Kidney (tissue), 13 donors: ENCODE measurements at regions not wholly inside any gene's neighbourhood (a gene's known extent, or its start where the extent isn't known, plus 50 kb on each side); places are given as distances from the start of the nearest gene placed in this dataset.

Experiments used
- DNase-seq, 5 donors: peaks; one replicate each; pipeline ENCODE4 v3.0.0-alpha.2; 2013 to 2020
- FAIRE-seq: peaks from 2 replicates; lab custom pipeline; 2012; peaks lifted over from hg19 to GRCh38; lab: Jason Lieb, UNC
- H3K27ac ChIP-seq, 2 donors: one replicate each; pipeline ENCODE4 v1.7.0; 2013; ENCODE audit warnings: low read depth in 2 of 2, low read length in 2 of 2, inconsistent platforms in 1 of 2
- H3K27me3 ChIP-seq: one replicate; pipeline ENCODE4 v1.7.1; 2013; ENCODE audit warnings: low read length, inconsistent platforms; ENCODE audit not compliant: control insufficient read depth, insufficient read depth
- H3K36me3 ChIP-seq, 3 donors: one replicate each; pipeline versions ENCODE4 v1.7.0 to v1.7.1; 2013; ENCODE audit warnings: low read length in 3 of 3, control low read depth in 1 of 3, inconsistent platforms in 1 of 3; ENCODE audit not compliant: insufficient read depth in 3 of 3, control insufficient read depth in 2 of 3
- H3K4me1 ChIP-seq, 3 donors: one replicate each; pipeline versions ENCODE4 v1.7.0 to v1.7.1; 2013; ENCODE audit warnings: low read length in 3 of 3, inconsistent platforms in 1 of 3, low read depth in 1 of 3; ENCODE audit not compliant: control insufficient read depth in 2 of 3, insufficient read depth in 2 of 3
- H3K4me3 ChIP-seq, 3 donors: one replicate each; pipeline versions ENCODE4 v1.7.0 to v1.8.1; 2013; ENCODE audit warnings: low read length in 3 of 3, control low read depth in 1 of 3, inconsistent platforms in 1 of 3
- H3K9ac ChIP-seq, 3 donors: one replicate each; pipeline versions ENCODE4 v1.7.0 to v1.7.1; 2013; ENCODE audit warnings: low read length in 3 of 3, control low read depth in 1 of 3, inconsistent platforms in 1 of 3
- H3K9me3 ChIP-seq, 3 donors: one replicate each; pipeline versions ENCODE4 v1.7.0 to v1.7.1; 2013; ENCODE audit warnings: low read length in 3 of 3, control low read depth in 1 of 3, inconsistent platforms in 1 of 3; ENCODE audit not compliant: control insufficient read depth in 2 of 3, insufficient read depth in 1 of 3
- intact Hi-C: fragments of 100-400 bp; cut with DNase I; formaldehyde crosslinking; loops from one replicate; pipeline ENCODE4 v1.11.1; 2022
- TF ChIP-seq, protein P1 (sequence below): IDR thresholded peaks from 3 replicates; pipeline ENCODE4 v1.5.1; 2012; ENCODE audit warnings: mild to moderate bottlenecking, moderate library complexity, borderline replicate concordance; ENCODE audit not compliant: insufficient read depth; ENCODE audit errors: extremely low read depth
- donor health status: control.
- donor health status: control.
- donor health status: control.
- donor health status: control.
- donor health status: control.
- donor health status: DM: yes; HTN: yes; CAD: no.
- donor health status: Normal renal cell carcinoma (clear cell type).

DNA sequence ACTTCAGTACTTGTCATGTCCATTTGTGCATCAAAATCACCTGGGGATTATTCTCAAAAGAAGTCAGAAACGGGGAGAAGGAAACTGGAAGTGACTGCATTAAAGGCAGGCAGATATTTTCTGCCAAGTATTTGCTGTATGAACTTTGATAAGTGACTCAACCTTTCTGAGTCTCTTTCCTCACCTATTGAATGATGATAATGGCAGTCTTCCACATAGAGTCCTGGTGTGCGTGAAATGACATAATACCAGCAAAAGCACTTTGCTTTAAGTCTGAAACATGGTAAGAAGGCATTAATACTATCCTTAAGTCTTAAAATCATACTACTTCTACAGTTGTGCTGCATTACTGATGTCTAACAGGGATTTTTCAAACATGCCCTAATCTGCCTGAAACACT lies 278.5 kb downstream of the ADAMTS20 start:
- Histone ChIP-seq H3K4me3 (no peak overlapping the region), H3K27me3 (no peaks in the 10 kb centered on the region), H3K4me1 (no peaks in the 10 kb centered on the region), H3K9me3 (no peaks in the 10 kb centered on the region), H3K36me3 (no peaks in the 10 kb centered on the region), H3K9ac (no peak overlapping the region), H3K27ac (no peak overlapping the region)
- intact Hi-C loops: no loop called here
- TF ChIP-seq, protein P1, sequence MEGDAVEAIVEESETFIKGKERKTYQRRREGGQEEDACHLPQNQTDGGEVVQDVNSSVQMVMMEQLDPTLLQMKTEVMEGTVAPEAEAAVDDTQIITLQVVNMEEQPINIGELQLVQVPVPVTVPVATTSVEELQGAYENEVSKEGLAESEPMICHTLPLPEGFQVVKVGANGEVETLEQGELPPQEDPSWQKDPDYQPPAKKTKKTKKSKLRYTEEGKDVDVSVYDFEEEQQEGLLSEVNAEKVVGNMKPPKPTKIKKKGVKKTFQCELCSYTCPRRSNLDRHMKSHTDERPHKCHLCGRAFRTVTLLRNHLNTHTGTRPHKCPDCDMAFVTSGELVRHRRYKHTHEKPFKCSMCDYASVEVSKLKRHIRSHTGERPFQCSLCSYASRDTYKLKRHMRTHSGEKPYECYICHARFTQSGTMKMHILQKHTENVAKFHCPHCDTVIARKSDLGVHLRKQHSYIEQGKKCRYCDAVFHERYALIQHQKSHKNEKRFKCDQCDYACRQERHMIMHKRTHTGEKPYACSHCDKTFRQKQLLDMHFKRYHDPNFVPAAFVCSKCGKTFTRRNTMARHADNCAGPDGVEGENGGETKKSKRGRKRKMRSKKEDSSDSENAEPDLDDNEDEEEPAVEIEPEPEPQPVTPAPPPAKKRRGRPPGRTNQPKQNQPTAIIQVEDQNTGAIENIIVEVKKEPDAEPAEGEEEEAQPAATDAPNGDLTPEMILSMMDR: no peak
- FAIRE-seq (no peak), DNase-seq (no peak)

DNA sequence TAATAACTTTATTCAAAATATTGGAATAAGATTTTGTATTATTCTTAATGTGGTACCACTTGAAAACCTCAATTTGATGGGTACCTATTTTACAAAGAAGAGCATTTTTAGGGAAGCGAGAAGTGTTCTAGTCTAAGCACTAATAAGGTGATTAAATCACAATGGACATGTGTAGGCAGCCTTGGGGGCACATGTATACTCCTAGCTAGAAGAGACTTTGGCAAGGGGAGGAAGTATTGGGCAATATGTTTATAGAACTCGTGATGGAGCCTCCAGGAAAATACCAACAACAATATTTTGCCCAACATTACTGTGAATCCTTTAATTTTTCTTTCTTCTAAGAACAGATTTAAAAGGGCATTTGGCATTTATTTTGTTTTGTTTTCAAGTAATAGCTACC lies 280.3 kb downstream of the ADAMTS20 start:
- H3K9ac ChIP-seq: no peak overlapping the region

DNA sequence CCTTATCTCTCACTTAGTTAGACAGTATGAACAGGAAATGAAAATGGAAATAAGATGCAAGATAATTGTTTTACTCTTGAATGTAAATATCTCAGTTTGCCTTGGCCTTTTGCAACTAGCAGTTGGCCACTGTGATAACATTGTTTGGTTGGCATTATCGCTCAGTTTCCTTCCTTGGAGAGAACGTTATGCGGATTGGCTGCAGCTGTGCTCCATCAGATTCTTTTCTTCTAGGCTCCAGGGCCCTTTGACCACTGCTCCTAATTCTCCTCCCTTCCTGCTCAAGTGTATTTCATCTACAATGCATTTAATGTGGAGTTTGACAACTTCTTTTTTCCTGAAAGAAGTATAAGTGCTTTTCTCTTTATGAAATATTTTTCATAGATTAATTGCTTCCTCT lies 284.2 kb downstream of the ADAMTS20 start:
- H3K27me3 ChIP-seq: no peaks in the 10 kb centered on the region
- no peaks in the 10 kb centered on the region for H3K4me1 ChIP-seq
- FAIRE-seq: no peak
- no peaks in the 10 kb centered on the region for H3K9me3 ChIP-seq
- intact Hi-C loops: no loop called here
- H3K27ac ChIP-seq: no peak overlapping the region
- H3K36me3 ChIP-seq: no peaks in the 10 kb centered on the region
- H3K4me3 ChIP-seq: no peak overlapping the region
- TF ChIP-seq, protein P1: no peak
- no peak overlapping the region for H3K9ac ChIP-seq
- DNase-seq: peak in 2 of 5 donors; percentile 48 to 71

More for the DNA sequence above, 280.3 kb downstream of the ADAMTS20 start:
- Histone ChIP-seq H3K27me3 (no peaks in the 10 kb centered on the region), H3K4me1 (no peaks in the 10 kb centered on the region), H3K36me3 (no peaks in the 10 kb centered on the region), H3K9me3 (no peaks in the 10 kb centered on the region), H3K27ac (no peak overlapping the region), H3K4me3 (no peak overlapping the region)
- FAIRE-seq: no peak
- TF ChIP-seq, protein P1: no peak
- intact Hi-C loops: no loop called here
- DNase-seq: no peak

DNA sequence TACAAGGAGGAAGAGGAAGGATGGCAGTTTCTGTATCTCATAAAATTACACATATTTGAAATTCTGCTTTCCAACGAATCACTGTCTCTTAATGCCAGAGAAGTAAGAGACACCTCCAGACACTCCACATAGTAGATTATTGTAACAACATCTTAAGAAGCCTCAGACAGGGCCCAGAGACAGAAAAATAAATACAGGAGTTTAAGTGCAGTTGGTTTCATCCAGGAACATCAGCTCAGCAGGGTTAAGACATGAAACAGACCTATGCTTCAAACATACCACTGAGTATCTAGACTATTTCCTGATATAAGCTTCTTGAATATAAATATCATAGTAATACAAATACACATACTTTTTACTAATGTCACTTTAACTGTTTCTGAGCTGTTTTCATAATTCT lies 290.3 kb downstream of the ADAMTS20 start:
- intact Hi-C loops: no loop called here
- Histone ChIP-seq H3K27ac (no peak overlapping the region), H3K9me3 (no peaks in the 10 kb centered on the region), H3K9ac (no peak overlapping the region), H3K27me3 (no peaks in the 10 kb centered on the region), H3K4me1 (no peaks in the 10 kb centered on the region), H3K4me3 (no peak overlapping the region), H3K36me3 (no peaks in the 10 kb centered on the region)
- FAIRE-seq (no peak), DNase-seq (no peak)
- TF ChIP-seq, protein P1: no peak
